CD4-positive, alpha-beta T cell treated with Interleukin-1 beta for 1 hour (primary cell): ENCODE measurements at regions not wholly inside any gene's neighbourhood (a gene's known extent, or its start where the extent isn't known, plus 50 kb on each side); places are given as distances from the start of the nearest gene placed in this dataset.

Experiments used
- DNase-seq, 2 donors: peaks; one replicate each; pipeline ENCODE4 v3.0.0-alpha.2; 2020 to 2022

DNA sequence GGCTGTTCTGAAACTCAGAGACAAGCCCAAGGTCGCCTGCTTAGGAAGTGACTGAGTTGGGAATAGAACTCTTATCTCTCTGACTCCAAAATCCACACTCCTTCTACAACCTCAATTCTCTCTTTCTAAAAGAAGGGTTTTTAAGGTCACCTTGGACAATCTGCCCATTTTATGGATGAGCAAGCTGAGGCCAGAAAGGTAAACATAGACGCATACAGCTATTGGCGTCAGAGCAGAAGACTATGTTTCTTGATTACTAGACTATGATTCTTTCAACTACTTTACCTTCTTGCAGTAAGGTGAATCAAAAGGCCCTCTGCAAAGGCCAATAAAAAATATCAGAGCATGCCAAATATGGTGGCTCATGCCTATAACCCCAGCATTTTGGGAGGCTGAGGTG lies 276.6 kb downstream of the CLIC5 start:
- DNase-seq, result no peak

DNA sequence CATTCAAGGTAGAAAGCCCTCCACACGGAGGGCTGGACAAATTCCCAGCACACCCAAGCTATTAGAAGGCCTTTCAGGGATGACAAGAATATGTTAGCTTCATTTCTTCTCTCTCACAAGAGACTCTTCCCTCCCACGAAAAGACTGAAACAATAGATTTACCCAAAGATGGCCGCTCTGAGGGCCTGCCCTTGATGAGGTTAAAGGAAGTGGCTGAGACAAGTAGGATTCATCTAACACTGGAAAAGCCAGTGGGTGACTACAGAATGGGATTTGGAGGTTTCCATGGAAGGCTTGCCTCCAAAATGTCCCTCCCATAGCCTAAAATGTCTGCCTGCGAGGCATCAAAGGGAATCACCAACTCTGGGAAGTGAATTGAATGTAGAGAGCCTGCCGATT lies 277.6 kb downstream of the CLIC5 start:
- no peak for DNase-seq

DNA sequence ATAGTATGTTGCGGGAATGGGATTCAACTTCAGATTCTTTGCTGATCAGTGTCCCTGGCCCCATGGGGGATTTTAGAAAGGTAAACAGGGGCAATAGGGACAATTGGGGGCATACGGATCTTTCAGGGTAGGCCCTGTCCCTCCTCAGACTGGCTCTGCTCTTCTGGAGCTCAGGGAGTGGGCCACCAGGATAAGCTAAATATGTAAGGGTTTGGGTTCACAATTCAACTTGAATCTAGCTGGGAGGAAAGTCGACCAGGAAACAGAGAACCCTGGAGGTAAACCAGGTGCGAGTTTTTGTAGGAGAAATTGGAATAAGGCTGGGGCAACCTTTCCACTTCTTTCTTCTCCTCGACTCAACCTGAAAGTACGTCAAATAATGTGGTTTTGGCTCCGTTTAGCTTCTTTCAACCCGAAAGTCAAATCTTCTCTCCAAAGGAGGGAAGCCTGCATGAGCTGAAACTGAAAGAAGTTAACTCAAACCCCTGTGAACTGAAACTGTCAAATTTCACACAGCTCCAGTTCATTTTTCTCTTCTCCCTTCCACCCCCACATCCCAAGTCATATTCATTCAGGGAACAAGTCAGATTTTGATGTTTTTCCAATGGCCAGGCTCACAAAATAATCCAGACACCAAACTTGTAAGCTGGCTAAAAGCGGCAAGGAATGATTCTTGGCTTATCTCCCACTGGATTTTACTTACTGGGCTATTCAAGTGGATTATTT lies 278.2 kb downstream of the CLIC5 start:
- no peak for DNase-seq

DNA sequence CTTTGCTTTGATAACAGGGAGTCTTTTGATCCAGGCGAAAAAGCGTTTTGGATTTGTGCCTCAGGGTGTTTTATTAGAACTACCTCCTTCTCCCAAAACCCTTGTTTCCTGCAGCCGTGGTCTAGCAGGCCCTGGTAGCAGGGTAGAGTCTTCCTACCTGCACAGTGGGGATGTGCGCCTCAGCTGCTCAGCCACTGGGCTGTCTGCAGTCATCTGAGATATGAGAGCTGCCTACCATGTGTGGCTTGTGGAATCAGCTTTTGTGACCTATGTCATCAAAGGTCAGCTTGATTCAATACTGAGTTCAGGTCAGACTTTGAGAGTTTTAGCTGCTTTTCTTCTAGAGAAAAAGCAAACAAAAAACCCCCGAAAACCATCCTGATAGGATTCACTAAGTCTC lies 279.5 kb downstream of the CLIC5 start:
- no peak for DNase-seq

DNA sequence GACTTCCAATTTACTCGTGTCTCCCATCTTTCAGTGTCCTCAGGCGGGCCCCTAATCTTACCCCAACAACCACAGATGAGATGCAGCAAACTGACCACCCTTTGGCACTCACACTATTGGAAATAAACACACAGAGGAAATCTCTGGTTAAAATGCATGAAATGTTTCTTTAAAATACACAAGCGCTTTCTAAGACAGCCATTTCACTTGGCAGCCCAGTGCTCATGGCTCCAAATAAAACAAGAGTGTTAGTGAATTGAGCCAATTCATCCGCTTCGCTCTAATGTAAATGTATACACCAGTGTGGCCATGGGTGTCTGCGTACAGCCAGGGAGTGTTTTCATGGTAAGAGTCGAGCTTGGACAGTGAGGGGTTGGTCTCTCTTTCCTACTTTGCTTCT lies 282.9 kb downstream of the CLIC5 start:
- DNase-seq, result no peak

DNA sequence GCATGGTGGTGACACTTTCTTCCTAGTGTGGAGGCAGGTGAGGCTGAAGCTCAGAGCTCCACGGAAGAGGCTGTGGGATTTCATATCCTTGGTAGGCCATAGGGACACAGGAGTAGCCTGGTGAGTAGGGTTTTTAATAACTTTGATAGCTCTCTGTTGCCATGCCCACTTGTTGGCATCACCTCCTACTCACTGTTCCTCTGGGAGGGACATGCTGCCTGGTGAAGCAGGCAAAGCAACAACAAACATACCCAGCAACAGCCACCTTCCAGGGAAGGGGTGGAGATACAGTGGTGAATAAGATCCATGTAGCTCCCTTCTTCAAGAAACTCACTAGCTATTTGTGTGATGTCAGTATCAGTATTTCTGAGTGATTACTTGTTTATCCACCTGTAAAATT lies 285.4 kb downstream of the CLIC5 start:
- DNase-seq, result no peak

DNA sequence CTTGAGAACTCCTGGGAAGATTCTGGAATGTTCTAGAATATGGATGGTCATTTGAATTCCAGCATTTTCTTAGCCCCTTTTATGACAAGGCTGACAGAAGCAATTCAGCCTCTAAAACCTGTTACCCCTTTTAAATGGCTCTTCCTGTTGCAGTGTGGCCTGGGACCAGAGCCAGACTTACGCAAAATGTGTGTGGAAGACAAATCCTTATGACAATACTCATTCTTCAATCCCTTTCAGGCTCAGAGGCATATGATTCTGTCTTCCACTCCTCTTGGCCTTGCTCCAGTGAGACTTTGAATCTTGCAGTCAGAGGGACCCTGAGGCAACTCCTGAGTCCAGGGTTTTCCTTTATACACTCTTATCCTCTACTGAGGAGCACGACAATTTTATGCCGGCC lies 287.0 kb downstream of the CLIC5 start:
- no peak for DNase-seq

DNA sequence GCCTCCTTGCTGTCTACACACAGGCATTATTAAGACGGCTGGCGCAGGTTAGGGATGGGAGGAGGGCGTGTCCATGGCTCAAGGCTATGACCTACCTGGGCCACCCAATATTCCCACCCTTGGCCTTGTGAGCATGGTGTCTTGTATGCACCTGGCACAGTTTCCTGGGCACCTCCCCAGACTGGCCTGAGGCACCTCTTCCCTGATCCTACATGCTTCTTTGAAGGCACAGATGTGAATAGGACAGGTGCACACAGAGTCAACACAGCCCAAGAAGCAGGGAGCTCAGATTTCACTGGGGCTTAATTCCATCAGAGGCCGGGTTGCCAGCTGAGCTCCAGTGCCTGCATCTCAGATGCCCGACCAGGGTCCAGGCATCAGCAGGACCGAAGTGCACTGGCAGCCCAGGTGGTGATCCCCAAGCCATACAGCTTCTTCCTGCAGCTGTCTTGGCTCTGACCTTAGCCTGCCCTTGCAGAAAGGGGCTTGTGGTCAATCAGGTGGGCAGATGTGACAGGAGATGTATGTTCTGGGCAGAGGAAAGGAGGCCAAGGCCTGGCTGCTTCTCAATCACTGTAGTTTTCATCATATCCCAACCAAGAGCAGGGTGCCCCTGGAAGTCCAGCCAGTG lies 287.7 kb downstream of the CLIC5 start:
- no peak for DNase-seq

DNA sequence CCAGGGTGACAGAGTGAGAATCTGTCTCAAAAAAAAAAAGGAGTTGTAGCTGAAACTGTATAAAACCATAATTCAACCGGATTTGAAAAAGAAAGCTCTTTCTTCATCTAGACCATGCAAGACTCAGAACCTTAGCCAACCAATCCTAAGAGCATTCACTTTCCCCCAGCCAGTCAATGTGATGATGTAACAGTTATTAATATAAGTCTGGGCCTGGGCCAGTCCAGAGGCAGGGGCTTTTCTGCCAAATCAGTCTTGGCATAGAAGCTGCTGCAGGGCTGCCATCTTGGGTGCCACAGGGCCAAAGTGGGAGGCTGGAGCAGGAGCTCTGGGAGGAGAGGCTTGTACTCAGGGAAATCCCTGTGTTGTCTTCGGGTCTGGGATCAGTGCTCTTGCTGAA lies 288.4 kb downstream of the CLIC5 start:
- DNase-seq, result no peak

DNA sequence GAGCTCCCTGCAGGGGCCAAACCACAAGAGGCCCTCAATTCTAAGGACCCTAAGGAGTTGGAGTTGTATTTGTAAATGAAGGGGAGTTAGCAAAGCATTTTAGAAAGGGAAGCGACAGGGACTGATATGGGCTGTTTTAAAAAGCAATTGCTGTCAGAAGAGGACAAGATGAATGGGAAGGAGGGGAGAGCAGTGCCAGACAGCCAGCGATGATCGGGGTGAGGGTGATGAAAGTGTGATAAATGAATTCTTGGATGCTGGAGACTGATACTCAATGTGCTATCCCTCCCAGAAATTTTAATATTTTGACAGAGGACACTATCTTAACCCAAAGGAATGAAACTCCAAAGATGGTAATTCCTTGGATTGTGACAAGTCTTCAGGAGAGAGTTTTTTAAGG lies 289.2 kb downstream of the CLIC5 start:
- DNase-seq, result no peak

DNA sequence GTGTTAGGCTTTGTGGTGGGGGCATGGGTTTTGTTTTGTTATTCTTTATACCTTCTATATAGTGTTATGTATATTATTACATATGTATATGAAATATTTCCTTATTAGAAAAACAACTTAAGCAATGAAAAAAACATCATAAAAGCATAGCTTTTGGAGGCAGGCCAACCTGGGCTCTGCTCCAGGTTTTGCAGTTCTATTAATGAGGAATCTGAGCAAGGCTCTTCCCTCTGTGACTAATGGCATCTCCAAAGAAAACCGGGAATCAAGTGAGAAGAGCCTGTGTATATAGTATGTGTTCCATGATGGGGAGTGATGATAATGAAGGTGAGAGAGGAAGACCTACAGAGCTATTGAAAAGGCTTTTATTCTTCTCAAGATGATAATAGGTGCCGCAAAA lies 291.1 kb downstream of the CLIC5 start:
- DNase-seq, result no peak

DNA sequence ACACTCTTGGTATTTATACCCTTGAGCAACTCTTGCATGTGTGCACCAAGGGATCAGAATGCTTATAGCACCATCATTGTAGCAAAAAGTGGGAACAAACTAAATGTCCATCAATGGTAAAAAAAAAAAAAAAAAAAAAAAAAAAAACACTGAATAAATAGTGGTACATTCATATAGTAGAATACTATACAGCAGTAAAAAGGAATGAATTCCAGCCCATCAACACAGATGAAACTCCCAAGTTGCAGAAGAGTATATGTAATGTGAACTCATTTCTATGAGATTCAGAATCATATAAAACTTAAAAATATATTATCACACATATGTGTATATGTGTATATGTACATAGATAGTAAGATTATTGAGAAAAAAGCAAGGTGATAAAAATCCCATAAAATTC lies 291.6 kb downstream of the CLIC5 start:
- DNase-seq, result no peak

DNA sequence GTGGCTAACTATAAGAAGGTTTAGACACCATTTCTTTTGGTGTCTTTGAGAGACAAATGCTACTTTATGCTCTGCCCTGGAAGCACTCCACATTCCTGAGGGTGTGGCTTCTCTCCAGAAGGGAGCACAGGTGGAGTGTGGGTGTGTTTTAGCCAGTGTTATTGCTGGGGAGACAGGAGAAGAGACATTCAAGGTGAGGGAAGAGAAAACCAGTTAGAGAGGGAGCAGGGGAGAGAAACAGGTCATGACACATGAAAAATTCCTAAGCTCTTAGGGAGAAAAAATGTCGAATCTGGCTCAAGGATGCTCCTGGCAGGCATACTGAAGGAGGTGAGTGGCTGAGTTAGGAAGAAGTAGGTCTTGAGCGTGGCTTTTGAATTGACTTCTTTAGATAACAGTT lies 292.8 kb downstream of the CLIC5 start:
- no peak for DNase-seq

DNA sequence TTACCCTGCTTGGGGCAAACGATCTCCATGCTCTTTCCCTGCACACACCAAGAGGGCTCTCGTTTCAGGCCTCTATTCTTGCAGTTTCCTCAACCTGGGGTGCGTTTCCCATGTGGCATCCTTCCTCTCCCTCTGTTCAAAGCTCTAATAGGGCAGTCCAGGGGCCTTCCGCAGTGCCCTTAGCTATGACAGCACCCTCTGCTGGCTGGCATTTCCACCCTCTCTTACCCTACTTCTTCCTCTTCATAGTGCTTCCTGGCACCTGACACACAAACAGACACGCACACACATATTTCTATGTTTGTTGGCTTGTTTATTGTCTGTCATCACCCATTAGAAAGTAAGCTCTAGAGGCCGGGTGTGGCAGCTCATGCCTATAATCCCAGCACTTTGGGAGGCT lies 294.0 kb downstream of the CLIC5 start:
- no peak for DNase-seq

DNA sequence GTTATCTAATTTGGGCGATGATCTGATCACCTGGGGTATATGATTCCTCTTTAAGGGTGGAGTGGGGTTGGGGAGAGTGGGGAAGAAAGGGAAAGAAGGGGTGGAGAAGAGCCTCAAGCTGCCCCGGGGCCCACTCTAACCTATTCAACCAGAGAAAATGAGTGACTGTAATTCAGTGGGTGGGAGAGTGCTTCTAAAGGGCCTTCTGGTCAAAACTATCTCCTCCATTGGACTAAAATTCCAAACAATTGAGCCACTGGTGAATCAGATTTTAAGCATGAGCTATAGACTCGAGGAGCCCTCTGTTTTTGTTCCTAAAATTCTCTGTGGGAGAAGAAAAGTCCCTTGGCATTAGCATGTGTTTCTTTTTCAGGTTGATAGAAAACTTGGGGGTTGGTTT lies 296.8 kb downstream of the CLIC5 start:
- DNase-seq, result no peak

DNA sequence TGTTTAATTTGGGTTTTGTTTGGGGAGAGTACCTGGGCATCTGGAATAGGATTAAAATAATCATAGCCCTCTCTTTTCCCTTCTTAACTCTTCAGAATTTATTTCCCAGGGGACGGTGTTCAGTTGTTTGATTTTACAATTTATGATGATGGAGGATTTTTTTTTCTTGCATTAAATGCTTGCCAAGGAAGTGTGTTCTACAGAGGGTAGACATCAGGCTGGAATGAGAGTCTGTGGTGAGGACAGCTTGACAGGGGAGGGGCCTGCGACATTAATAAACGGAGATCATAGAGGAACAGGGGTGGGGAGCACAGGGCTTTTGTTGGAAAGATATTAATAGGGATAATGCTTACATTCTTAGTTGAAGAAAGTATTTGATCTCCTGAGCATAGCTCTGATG lies 297.5 kb downstream of the CLIC5 start:
- DNase-seq, result no peak

DNA sequence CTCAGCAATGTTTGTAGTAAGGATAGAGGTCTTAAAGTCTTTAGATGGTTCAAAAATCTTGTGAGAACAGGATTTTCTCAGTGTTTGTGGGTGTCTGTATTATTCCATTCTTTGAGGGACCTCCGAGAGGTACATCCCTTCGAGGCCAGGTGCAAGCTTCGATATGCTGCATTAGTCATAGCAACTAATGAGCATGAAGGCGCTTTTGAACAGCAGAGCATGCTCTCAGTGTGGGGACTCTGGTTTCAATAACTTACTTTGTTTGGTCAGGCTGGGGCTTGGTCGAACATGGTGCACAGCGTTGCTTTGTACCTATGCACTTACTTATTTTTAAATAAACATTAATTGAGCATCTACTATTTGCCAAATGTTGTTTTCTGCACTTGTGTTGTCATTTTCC lies 297.9 kb downstream of the CLIC5 start:
- DNase-seq, result no peak

DNA sequence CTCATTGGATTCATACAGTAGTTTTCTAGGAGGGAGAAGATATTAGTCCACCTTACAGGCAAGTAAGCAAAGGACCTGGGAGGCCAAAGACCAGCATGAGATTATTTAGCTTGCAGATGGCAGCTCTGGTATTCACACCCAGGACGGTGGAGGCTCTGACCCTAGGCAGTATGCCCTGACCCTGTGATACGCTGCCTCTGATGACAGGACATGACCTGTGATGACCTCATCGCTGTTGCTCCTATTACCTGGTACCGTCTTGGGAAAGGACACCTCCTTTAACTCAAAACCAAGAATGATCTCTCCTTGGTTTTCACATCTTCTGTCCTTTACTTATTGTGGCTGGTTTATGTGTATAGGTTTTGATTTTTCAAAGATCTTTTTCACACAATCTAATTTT lies 298.6 kb downstream of the CLIC5 start:
- DNase-seq, result no peak

DNA sequence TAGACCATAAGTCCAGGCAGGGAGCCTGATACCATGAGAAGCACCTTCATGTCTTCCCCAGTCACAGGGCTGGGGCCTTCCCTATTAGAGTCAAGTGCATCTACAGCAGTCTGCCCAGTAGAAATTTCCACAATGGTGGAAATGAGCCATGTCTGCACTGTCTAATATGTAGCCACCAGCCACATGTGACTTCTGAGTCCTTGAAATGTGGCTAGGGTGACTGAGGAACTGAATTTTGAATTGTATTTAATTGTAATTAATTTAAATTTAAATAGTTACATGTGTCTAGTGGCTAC lies 300.2 kb downstream of the CLIC5 start:
- no peak for DNase-seq

DNA sequence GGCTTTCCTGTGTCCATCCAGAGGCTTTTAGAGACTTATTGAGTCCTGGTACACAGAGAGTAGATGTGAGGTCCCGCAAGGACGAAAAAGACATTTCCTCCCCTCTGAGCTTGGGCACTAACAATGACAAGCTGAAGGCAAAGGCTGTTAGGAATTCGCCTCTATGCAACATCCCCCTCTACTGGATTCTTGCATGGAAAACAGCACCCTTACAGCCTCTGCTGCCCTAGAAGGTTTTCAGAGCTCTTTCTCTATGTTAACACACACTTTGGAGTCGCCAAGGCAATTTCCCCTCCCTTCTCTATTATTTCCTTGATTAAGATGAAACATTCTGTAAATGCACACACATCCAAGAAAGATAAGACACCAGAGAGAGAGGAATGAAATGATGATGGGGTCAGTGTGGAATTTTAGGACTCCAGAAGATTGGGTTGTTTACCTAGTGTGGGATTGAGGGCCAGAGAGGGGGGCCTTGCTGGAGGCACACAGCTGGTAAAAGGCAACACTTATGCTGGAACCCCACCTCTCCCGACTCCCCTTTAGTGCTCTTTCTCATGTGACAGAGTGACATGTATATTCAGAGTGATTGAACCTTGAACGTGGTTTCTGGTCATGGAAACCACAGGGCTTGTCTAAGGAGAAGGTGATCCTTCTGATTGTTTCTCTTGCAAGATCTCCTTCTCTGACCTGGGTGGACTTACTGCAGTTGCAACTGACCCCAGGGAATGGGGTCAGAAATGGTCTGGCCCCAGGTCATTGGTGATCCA lies 300.7 kb downstream of the CLIC5 start:
- DNase-seq, result peak; percentile 54 to 75

DNA sequence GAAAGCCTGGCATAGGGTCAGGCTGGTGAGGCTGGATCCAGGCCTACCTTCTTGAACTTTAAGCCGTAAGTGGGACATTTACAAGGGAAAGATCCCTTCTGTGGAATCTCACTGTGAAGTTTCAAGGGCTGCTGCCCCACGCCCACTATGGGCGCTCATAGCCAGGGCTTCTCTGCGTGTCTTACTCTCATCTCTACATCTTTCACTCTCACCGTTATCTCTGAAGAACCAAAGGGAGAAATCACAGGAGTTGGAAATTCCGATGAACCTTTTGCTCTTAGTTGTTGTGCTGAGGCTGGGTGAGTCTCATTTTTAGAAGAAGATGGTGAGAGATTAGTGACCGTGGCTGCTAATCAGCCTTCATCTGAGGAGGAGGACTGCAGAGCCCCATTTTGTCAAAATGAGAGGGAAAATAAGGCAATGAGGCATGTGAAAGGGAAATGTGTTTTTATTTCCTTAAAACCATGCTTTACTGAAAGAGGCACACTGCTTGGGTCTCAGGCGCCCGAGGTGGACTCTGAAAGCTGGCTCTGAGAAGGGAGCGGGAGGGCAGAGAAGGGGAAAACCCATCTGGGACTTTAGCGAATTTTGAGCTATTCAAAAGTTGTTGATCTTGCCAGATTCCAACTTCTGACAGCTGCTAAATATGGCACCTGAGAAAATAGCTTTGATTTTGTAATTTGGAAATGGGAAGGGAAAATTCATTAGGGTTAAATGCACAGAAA lies 301.5 kb downstream of the CLIC5 start:
- DNase-seq, result no peak
